ENCODE measurements at regions not wholly inside any gene's neighbourhood (a gene's known extent, or its start where the extent isn't known, plus 50 kb on each side); places are given as distances from the start of the nearest gene placed in this dataset.

DNA sequence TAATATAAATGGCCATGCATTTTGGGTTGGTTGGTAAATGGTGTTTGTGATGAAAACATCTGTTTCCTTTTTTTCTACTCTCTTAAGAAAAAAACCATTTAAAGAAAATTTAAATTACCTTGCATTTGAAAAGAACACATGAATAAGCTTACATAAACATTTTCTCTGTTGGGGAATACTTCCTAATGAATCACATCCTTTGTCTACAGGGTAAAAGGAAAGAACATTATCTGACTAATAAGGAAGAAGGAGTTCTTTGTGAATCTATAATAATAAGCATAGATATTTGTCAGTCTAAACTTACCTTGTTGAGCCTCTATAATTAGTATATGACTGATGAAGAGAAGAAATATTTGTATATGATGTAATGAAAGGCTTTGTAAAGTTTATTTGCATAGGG, 254.1 kb upstream of the ZNF717 start:
- H3K27ac ChIP-seq = no peak overlapping the region
- H4K20me1 ChIP-seq (ENCODE audit: low read depth) = no peaks in the 10 kb centered on the region
- H3K36me3 ChIP-seq = peaks cover 4% of the 10 kb centered on the region
- no peaks in the 10 kb centered on the region for H3K27me3 Mint-ChIP-seq (ENCODE audit: insufficient read depth, low read depth)
- H3K27ac Mint-ChIP-seq = no peak overlapping the region
- no peaks in the 10 kb centered on the region for H3K36me3 Mint-ChIP-seq
- DNase-seq (ENCODE audit: low spot score) = no peak
- no peak overlapping the region for H3K4me3 Mint-ChIP-seq
- no peaks in the 10 kb centered on the region for H3K27me3 ChIP-seq
- no peak overlapping the region for H3K9ac ChIP-seq
- no peaks in the 10 kb centered on the region for H3K4me1 Mint-ChIP-seq
- no peaks in the 10 kb centered on the region for H3K79me2 ChIP-seq (ENCODE audit: low read depth)
- peaks cover 28% of the 10 kb centered on the region for H3F3A ChIP-seq (ENCODE audit: low read depth)
- no peaks in the 10 kb centered on the region for H3K9me3 Mint-ChIP-seq
- peaks cover 34% of the 10 kb centered on the region for H3K4me1 ChIP-seq
- no peak for TF ChIP-seq EZH2phosphoT487 (IDR thresholded peaks at IDR 0.05)
- no peak for TF ChIP-seq CTCF (IDR thresholded peaks at IDR 0.05)
- TF ChIP-seq EZH2 (IDR thresholded peaks at IDR 0.05) = no peak
- no peak overlapping the region for H3K4me3 ChIP-seq
- H3K9me3 ChIP-seq (ENCODE audit: low read depth) = no peaks in the 10 kb centered on the region
- H3K4me2 ChIP-seq = peak overlapping the region; percentile 31
- H2AFZ ChIP-seq (replicated peaks) = peak overlapping the region; percentile 69

GRCh38 chr3:76040946-76041345, 255.6 kb upstream of the ZNF717 start:
- no peaks in the 10 kb centered on the region for H3K9me3 ChIP-seq (ENCODE audit: low read depth)
- no peak overlapping the region for H3K4me2 ChIP-seq
- no peak overlapping the region for H3K4me3 Mint-ChIP-seq
- H3K36me3 ChIP-seq = peaks cover 4% of the 10 kb centered on the region
- no peak overlapping the region for H3K4me3 ChIP-seq
- no peaks in the 10 kb centered on the region for H3K4me1 Mint-ChIP-seq
- no peaks in the 10 kb centered on the region for H3K79me2 ChIP-seq (ENCODE audit: low read depth)
- no peaks in the 10 kb centered on the region for H3K36me3 Mint-ChIP-seq
- TF ChIP-seq EZH2 (IDR thresholded peaks at IDR 0.05) (no peak), EZH2phosphoT487 (IDR thresholded peaks at IDR 0.05) (no peak), CTCF (IDR thresholded peaks at IDR 0.05) (no peak)
- no peaks in the 10 kb centered on the region for H4K20me1 ChIP-seq (ENCODE audit: low read depth)
- no peak overlapping the region for H3K27ac ChIP-seq
- H3K9me3 Mint-ChIP-seq = no peaks in the 10 kb centered on the region
- H3K4me1 ChIP-seq = peaks cover 34% of the 10 kb centered on the region
- no peaks in the 10 kb centered on the region for H3K27me3 Mint-ChIP-seq (ENCODE audit: insufficient read depth, low read depth)
- no peak overlapping the region for H3K27ac Mint-ChIP-seq
- no peaks in the 10 kb centered on the region for H3K27me3 ChIP-seq
- DNase-seq (ENCODE audit: low spot score) = no peak
- no peak overlapping the region for H2AFZ ChIP-seq (replicated peaks)
- H3F3A ChIP-seq (ENCODE audit: low read depth) = peaks cover 32% of the 10 kb centered on the region
- no peak overlapping the region for H3K9ac ChIP-seq

- H3K36me3 Mint-ChIP-seq = no peaks in the 10 kb centered on the region
- H3K9me3 Mint-ChIP-seq = no peaks in the 10 kb centered on the region
- no peak for TF ChIP-seq EZH2phosphoT487 (IDR thresholded peaks at IDR 0.05)
- TF ChIP-seq CTCF (IDR thresholded peaks at IDR 0.05) = no peak
- no peak for TF ChIP-seq EZH2 (IDR thresholded peaks at IDR 0.05)
- H3K4me3 Mint-ChIP-seq = no peak overlapping the region
- H3K27ac Mint-ChIP-seq = no peak overlapping the region
- H3K4me3 ChIP-seq = no peak overlapping the region
- no peaks in the 10 kb centered on the region for H3K79me2 ChIP-seq (ENCODE audit: low read depth)
- no peaks in the 10 kb centered on the region for H3K9me3 ChIP-seq (ENCODE audit: low read depth)
- peak; percentile 10 for DNase-seq (ENCODE audit: low spot score)
- H3K27me3 Mint-ChIP-seq (ENCODE audit: insufficient read depth, low read depth) = no peaks in the 10 kb centered on the region
- H3K9ac ChIP-seq = no peak overlapping the region
- H3F3A ChIP-seq (ENCODE audit: low read depth) = peaks cover 32% of the 10 kb centered on the region
- no peaks in the 10 kb centered on the region for H3K27me3 ChIP-seq
- no peaks in the 10 kb centered on the region for H3K36me3 ChIP-seq
- peaks cover 30% of the 10 kb centered on the region for H3K4me1 ChIP-seq
- H4K20me1 ChIP-seq (ENCODE audit: low read depth) = no peaks in the 10 kb centered on the region
- H2AFZ ChIP-seq (replicated peaks) = no peak overlapping the region
- peak overlapping the region; percentile 72 for H3K27ac ChIP-seq
- peak overlapping the region; percentile 35 for H3K4me2 ChIP-seq
- H3K4me1 Mint-ChIP-seq = no peaks in the 10 kb centered on the region
Observed at GRCh38 chr3:76043746-76044145, 258.4 kb upstream of the ZNF717 start.
